Transverse colon (tissue), 4 donors: ENCODE measurements at regions not wholly inside any gene's neighbourhood (a gene's known extent, or its start where the extent isn't known, plus 50 kb on each side); places are given as distances from the start of the nearest gene placed in this dataset.

ENCODE experiments used
- DNase-seq: peaks from one replicate; pipeline ENCODE4 v3.0.0-alpha.2; 2019
- H3K27ac ChIP-seq, 4 donors: fragments of 200-600 bp; sonication (generic); 2 replicates each; pipeline ENCODE4 v1.5.1; 2016 to 2018; ENCODE audit warnings: inconsistent platforms in 4 of 4
- H3K27me3 ChIP-seq: fragments of 200-600 bp; sonication (generic); 2 replicates; pipeline ENCODE4 v1.5.1; 2017; ENCODE audit warnings: inconsistent platforms
- H3K36me3 ChIP-seq, 4 donors: fragments of 200-600 bp; sonication (generic); 2 replicates each; pipeline ENCODE4 v1.5.1; 2017 to 2019; ENCODE audit warnings: inconsistent platforms in 4 of 4
- H3K4me1 ChIP-seq, 4 donors: fragments of 200-600 bp; sonication (generic); 2 replicates each; pipeline ENCODE4 v1.5.1; 2017 to 2020; ENCODE audit warnings: inconsistent platforms in 4 of 4
- H3K4me3 ChIP-seq, 4 donors: fragments of 200-600 bp; sonication (generic); 1 replicate in 1 of 4; 2 replicates in 3 of 4; pipeline versions ENCODE4 v1.5.1 to v1.6.1; 2017 to 2019; ENCODE audit warnings: inconsistent platforms in 4 of 4
- H3K9me3 ChIP-seq, 2 donors: fragments of 200-600 bp; sonication (generic); 2 replicates each; pipeline ENCODE4 v1.5.1; 2017 to 2019; ENCODE audit warnings: inconsistent platforms in 2 of 2
- EP300 ChIP-seq: sonication (generic); formaldehyde crosslinking; IDR thresholded peaks from one replicate; pipeline ENCODE4 v1.6.1; 2017; ENCODE audit warnings: antibody characterized with exemption, low read depth
- POLR2A ChIP-seq: fragments of 450-650 bp; IDR thresholded peaks from one replicate; pipeline ENCODE4 v1.6.1; 2016; ENCODE audit warnings: antibody characterized with exemption, mild to moderate bottlenecking, moderate library complexity
- POLR2AphosphoS5 ChIP-seq, 3 donors: sonication (generic); formaldehyde crosslinking; IDR thresholded peaks; one replicate each; pipeline ENCODE4 v1.6.1; 2016; ENCODE audit warnings: antibody characterized with exemption in 3 of 3
- WGBS, 2 donors: methylation state at CpG; one replicate each; pipeline ENCODE4 v1.1.5; 2018; ENCODE audit warnings: low coverage in 1 of 2; 5-methylcytosine and 5-hydroxymethylcytosine counted together
- in situ Hi-C, 4 donors: fragments of 200-750 bp; cut with MboI; loops; one replicate each; pipeline versions ENCODE4 v1.15.0 to v1.15.1; 2017; ENCODE audit warnings: low sequenced_read_pairs in 3 of 4, low pct_ligation_motif_present in 1 of 4, low pct_unique_long_range_greater_than_20kb in 1 of 4
- intact Hi-C: fragments of 100-400 bp; cut with DNase I; formaldehyde crosslinking; loops from one replicate; pipeline ENCODE4 v1.15.1; 2023; ENCODE audit warnings: low total_unique reads
- TF ChIP-seq, protein P1 (sequence below), 5 experiments: fragments of 200-600 bp in 3 of 5; fragments of 450-650 bp in 2 of 5; sonication (generic) in 3 of 5; IDR thresholded peaks; 1 replicate in 2 of 5; 2 replicates in 3 of 5; pipeline ENCODE4 v1.5.1; 2016 to 2017; ENCODE audit warnings: antibody characterized with exemption in 5 of 5, inconsistent platforms in 3 of 5, mild to moderate bottlenecking in 2 of 5, moderate library complexity in 1 of 5

DNA sequence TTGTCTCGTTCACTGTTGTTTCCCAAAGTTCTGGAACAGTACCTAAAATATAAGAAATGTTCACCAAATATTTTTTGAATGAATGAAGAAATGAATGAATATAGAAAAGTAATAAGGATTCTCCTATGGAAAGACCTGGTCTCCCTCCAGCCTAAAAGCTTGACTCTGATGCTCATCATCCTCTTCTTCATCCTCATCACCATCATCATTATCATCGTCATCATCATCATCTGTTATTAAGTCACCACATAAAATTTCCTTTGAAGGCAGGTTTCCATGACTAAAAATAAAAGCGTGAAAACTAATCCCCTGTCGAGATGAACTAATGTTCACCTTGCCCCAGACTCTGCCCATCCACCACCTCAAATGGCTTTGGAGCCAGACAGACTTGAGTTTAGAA is 181.4 kb upstream of the PRNP start:
- in situ Hi-C loops, result no loop called here
- no peaks in the 10 kb centered on the region for H3K27me3 ChIP-seq

DNA sequence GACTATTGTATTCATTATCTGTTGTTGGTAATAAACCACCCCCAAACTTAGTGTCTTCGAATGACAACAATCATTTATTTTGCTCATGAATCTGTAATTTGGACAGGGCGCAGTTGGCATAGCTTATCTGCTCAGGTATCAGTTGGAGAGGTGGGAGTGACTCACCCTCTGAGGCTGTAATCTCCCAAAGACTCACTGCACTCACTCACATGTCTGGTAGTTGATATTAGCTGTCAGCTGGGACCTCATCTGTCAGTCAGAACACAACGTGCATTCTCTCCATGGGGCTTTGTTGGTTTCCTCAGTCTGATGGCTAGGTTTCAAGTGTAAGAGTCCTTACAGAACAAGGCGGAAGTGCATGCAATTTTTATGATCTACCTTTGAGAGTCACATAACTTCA is 183.5 kb upstream of the PRNP start:
- TF ChIP-seq EP300, result no peak
- no peak for TF ChIP-seq POLR2AphosphoS5 (IDR thresholded peaks at IDR 0.05)
- no peak for TF ChIP-seq POLR2A
- TF ChIP-seq, protein P1, sequence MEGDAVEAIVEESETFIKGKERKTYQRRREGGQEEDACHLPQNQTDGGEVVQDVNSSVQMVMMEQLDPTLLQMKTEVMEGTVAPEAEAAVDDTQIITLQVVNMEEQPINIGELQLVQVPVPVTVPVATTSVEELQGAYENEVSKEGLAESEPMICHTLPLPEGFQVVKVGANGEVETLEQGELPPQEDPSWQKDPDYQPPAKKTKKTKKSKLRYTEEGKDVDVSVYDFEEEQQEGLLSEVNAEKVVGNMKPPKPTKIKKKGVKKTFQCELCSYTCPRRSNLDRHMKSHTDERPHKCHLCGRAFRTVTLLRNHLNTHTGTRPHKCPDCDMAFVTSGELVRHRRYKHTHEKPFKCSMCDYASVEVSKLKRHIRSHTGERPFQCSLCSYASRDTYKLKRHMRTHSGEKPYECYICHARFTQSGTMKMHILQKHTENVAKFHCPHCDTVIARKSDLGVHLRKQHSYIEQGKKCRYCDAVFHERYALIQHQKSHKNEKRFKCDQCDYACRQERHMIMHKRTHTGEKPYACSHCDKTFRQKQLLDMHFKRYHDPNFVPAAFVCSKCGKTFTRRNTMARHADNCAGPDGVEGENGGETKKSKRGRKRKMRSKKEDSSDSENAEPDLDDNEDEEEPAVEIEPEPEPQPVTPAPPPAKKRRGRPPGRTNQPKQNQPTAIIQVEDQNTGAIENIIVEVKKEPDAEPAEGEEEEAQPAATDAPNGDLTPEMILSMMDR (IDR thresholded peaks at IDR 0.05), result no peak
- intact Hi-C loops, result no loop called here
- no peak overlapping the region for H3K4me3 ChIP-seq

More for the DNA sequence above, 181.4 kb upstream of the PRNP start:
- H3K27ac ChIP-seq, result no peak overlapping the region
- TF ChIP-seq POLR2AphosphoS5 (IDR thresholded peaks at IDR 0.05) (no peak), POLR2A (no peak), EP300 (no peak)
- TF ChIP-seq, protein P1 (IDR thresholded peaks at IDR 0.05), result no peak
- no peak for DNase-seq
- intact Hi-C loops, result no loop called here
- H3K4me1 ChIP-seq, result no peaks in the 10 kb centered on the region
- H3K9me3 ChIP-seq, result no peaks in the 10 kb centered on the region
- no peak overlapping the region for H3K4me3 ChIP-seq
- no peaks in the 10 kb centered on the region for H3K36me3 ChIP-seq
- WGBS, 2 donors, result 83% methylated on average over 4 of the region's 4 CpGs

DNA sequence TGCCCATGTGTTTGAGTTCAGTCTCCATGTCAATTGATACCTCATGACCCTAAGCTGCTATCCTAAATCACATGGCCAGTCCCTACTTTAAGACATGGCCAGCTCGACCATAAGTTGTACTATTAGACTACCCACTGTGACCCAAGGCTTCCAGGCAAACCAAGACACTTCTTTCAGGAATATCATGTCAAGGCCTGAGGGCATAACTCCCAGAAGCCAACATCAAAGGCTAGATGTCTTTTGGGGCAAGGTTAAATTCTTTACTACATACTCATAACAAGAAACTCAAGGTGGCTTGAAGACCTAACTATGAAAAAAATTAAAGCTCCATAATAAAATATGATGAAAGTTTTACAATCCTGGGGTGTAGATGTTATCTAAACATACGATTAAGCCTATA is 192.9 kb upstream of the PRNP start:
- intact Hi-C loops, result no loop called here
- TF ChIP-seq EP300 (no peak), POLR2A (no peak), POLR2AphosphoS5 (IDR thresholded peaks at IDR 0.05) (no peak)
- TF ChIP-seq, protein P1 (IDR thresholded peaks at IDR 0.05), result no peak
- Histone ChIP-seq H3K9me3 (no peaks in the 10 kb centered on the region), H3K27me3 (no peaks in the 10 kb centered on the region), H3K4me1 (no peaks in the 10 kb centered on the region), H3K4me3 (no peak overlapping the region), H3K36me3 (no peaks in the 10 kb centered on the region), H3K27ac (no peak overlapping the region)
- WGBS, 2 donors, result 22 to 40% methylated on average over 1 to 2 of the region's 2 CpGs
- no peak for DNase-seq
- in situ Hi-C loops, result no loop called here

More for the DNA sequence above, 183.5 kb upstream of the PRNP start:
- Histone ChIP-seq H3K27ac (no peak overlapping the region), H3K4me1 (no peaks in the 10 kb centered on the region), H3K9me3 (no peaks in the 10 kb centered on the region), H3K36me3 (no peaks in the 10 kb centered on the region), H3K27me3 (no peaks in the 10 kb centered on the region)
- no peak for DNase-seq
- 51% methylated on average over 4 of the region's 4 CpGs; no CpG with 5 or more reads in 1 of the 2 donors for WGBS, 2 donors
- in situ Hi-C loops, result no loop called here

DNA sequence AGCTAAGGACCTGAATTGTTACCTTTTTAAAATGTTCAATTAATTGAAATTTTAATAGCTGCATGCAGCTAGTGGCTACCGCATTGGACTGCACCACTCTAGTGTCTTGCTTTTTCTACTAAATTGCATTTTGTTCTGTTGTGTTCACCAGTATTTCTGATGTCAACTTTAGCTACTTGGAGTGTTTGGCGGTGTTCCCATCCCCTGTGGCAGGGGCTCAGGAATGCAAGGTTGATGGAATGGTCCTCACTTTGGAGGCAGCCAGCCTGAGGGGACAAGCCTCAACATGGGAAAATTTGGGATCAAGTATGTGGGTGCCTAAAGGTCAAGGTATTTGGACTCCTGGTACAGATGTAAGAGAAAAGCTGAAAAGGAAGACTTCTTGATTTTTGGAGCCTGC is 194.6 kb upstream of the PRNP start:
- 92% methylated on average over 2 of the region's 2 CpGs; no CpG with 5 or more reads in 1 of the 2 donors for WGBS, 2 donors
- H3K27me3 ChIP-seq, result no peaks in the 10 kb centered on the region
- H3K36me3 ChIP-seq, result no peaks in the 10 kb centered on the region
- H3K4me3 ChIP-seq, result no peak overlapping the region
- H3K27ac ChIP-seq, result no peak overlapping the region
- no peaks in the 10 kb centered on the region for H3K9me3 ChIP-seq
- no peaks in the 10 kb centered on the region for H3K4me1 ChIP-seq
- intact Hi-C loops (no loop called here), in situ Hi-C loops (no loop called here)
- DNase-seq, result no peak
- TF ChIP-seq, protein P1 (IDR thresholded peaks at IDR 0.05), result no peak
- TF ChIP-seq POLR2A, result no peak
- no peak for TF ChIP-seq EP300
